Thoracic aorta (tissue), 2 donors: ENCODE measurements at regions not wholly inside any gene's neighbourhood (a gene's known extent, or its start where the extent isn't known, plus 50 kb on each side); places are given as distances from the start of the nearest gene placed in this dataset.
"Not testable (repeated sequence)": the region's sequence is repeated elsewhere in the genome, so short reads cannot be mapped to it uniquely, and the experiment has no call there.

ENCODE experiments used
- ATAC-seq: fragments of 150-250 bp; one replicate; pipeline ENCODE4 v1.8.0; 2017; ENCODE audit warnings: low read depth; ENCODE audit not compliant: insufficient number of reproducible peaks, low FRiP score
- DNase-seq: peaks from one replicate; pipeline ENCODE4 v3.0.0-alpha.2; 2020; ENCODE audit warnings: low spot score
- H3K27ac ChIP-seq, 2 donors: fragments of 200-600 bp; sonication (generic); 1 replicate in 1 of 2; 2 replicates in 1 of 2; pipeline ENCODE4 v1.5.1; 2016; ENCODE audit warnings: mild to moderate bottlenecking in 2 of 2, moderate library complexity in 2 of 2
- H3K27me3 ChIP-seq: fragments of 200-600 bp; sonication (generic); replicated peaks from 2 replicates; pipeline ENCODE4 v1.6.0; 2016; ENCODE audit warnings: mild to moderate bottlenecking; ENCODE audit not compliant: insufficient read depth
- H3K36me3 ChIP-seq: fragments of 200-600 bp; sonication (generic); one replicate; pipeline ENCODE4 v1.5.1; 2016
- H3K4me1 ChIP-seq, 2 donors: fragments of 200-600 bp; sonication (generic); 1 replicate in 1 of 2; 2 replicates in 1 of 2; pipeline versions ENCODE4 v1.5.1 to v1.6.0; 2016; ENCODE audit warnings: low read depth in 2 of 2, mild to moderate bottlenecking in 1 of 2; ENCODE audit not compliant: control insufficient read depth in 1 of 2
- H3K4me3 ChIP-seq: fragments of 200-600 bp; sonication (generic); 2 replicates; pipeline ENCODE4 v1.5.1; 2016; ENCODE audit warnings: mild to moderate bottlenecking
- H3K9me3 ChIP-seq: fragments of 200-600 bp; sonication (generic); 2 replicates; pipeline ENCODE4 v1.5.1; 2016
- TF ChIP-seq, protein P1 (sequence below): fragments of 200-600 bp; sonication (generic); IDR thresholded peaks from one replicate; pipeline ENCODE4 v1.5.1; 2019; ENCODE audit warnings: antibody characterized with exemption

DNA sequence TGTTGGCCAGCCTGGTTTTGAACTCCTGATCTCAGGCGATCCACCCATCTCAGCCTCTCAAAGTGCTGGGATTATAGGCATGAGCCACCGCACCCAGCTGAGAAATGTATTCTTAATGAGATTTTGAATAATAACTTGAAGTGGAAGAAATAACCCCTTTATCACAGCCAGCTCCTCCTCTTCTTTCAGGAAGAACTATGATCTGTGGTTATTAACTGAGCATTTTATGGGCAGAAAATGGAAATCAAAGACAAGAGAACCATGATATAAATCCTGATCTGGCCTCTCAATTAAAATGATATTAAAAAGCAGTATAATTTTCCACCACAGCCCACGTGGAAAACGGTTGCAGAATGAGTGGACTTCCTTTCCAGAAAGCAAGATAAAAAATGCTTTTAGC is 206.6 kb downstream of the PRELID2 start:
- H3K4me3 ChIP-seq = no peak overlapping the region
- H3K36me3 ChIP-seq = no peaks in the 10 kb centered on the region
- TF ChIP-seq, protein P1, sequence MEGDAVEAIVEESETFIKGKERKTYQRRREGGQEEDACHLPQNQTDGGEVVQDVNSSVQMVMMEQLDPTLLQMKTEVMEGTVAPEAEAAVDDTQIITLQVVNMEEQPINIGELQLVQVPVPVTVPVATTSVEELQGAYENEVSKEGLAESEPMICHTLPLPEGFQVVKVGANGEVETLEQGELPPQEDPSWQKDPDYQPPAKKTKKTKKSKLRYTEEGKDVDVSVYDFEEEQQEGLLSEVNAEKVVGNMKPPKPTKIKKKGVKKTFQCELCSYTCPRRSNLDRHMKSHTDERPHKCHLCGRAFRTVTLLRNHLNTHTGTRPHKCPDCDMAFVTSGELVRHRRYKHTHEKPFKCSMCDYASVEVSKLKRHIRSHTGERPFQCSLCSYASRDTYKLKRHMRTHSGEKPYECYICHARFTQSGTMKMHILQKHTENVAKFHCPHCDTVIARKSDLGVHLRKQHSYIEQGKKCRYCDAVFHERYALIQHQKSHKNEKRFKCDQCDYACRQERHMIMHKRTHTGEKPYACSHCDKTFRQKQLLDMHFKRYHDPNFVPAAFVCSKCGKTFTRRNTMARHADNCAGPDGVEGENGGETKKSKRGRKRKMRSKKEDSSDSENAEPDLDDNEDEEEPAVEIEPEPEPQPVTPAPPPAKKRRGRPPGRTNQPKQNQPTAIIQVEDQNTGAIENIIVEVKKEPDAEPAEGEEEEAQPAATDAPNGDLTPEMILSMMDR = no peak
- no peaks in the 10 kb centered on the region for H3K9me3 ChIP-seq
- no peaks in the 10 kb centered on the region for H3K27me3 ChIP-seq
- no peak for ATAC-seq
- no peak overlapping the region for H3K27ac ChIP-seq
- no peak for DNase-seq
- no peaks in the 10 kb centered on the region for H3K4me1 ChIP-seq

DNA sequence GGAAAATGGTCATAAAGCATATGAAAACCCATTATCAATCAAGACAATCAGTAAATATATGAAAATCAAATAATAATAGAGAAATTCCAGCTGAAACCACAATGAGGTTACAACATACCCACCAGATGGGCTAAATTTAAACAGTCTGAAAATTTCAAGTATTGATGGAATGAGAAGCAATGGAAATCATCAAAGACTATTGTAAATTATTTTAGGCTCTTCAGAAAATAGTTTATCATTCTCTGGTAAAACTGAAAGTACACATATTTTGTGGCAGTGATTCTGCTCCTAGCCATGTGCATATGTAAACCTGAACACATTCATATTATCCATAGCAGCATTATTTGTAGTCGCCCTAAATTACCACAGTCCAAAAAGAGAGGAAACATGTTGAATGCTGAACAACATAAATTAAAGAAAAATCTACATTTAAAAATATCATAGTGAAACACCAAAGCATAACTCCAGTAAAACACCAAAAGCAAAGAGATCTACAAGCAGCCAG is 215.3 kb downstream of the PRELID2 start:
- no peaks in the 10 kb centered on the region for H3K4me1 ChIP-seq
- DNase-seq = no peak
- no peak for ATAC-seq
- no peak overlapping the region for H3K27ac ChIP-seq
- H3K9me3 ChIP-seq = no peaks in the 10 kb centered on the region
- H3K36me3 ChIP-seq = no peaks in the 10 kb centered on the region
- TF ChIP-seq, protein P1 = no peak
- H3K27me3 ChIP-seq = no peaks in the 10 kb centered on the region
- H3K4me3 ChIP-seq = no peak overlapping the region

DNA sequence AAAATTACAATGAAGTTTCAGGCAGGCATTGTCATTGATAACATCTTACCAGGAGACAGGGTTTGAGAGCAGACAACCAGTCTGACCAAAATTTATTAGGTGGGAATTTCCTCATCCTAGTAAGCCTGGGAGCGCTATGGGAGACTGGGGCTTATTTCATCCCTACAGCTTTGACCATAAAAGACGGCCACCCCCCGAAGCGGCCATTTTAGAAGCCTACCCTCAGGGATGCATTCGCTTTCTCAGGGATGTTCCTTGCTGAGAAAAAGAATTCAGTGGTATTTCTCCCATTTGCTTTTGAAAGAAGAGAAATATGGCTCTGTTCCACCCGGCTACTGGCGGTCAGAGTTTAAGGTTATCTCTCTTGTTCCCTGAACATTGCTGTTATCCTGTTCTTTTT is 218.4 kb downstream of the PRELID2 start:
- ATAC-seq, DNase-seq: not testable (repeated sequence)

DNA sequence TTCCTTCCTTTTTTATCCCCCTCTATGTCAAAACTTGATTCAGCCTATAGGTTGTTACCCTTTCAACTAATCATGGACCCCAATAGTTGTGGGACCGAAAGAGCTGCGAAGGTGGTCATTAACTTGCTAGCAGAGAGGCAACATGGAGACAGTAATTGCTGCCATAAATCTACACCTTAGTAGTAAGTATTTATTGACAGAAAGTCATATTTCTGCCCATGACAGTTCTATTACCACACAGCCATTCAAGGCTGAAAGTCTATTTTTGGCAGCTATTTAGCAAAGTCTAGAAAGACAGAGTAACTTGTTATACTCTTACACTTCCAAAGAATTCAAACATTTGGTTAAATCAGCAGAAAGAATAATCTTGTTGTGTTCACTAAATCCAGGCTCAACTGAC is 236.2 kb downstream of the PRELID2 start:
- H3K36me3 ChIP-seq = no peaks in the 10 kb centered on the region

More for the DNA sequence above, 218.4 kb downstream of the PRELID2 start:
- not testable (repeated sequence) for H3K27me3 ChIP-seq, H3K4me3 ChIP-seq, H3K9me3 ChIP-seq, H3K4me1 ChIP-seq, H3K27ac ChIP-seq, H3K36me3 ChIP-seq

DNA sequence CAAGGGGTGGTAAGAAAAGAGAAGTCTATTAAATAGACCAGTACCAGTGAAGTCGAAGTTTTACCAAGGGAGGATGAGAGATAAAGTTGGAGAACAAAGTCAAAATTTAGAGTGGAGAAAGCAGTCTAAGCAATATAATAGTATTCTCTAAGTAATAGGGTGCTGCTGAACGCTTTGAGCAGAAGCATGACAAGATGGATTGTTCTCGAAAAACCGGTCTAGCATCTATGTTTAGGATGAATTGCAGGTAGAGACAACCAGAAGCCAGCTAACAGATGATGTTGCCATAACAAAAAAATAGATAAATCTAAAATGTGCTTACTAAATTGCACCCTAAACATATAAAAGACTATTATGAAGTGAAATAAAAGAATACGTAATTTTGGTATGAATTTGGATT is 237.0 kb downstream of the PRELID2 start:
- Histone ChIP-seq H3K36me3 (no peaks in the 10 kb centered on the region), H3K4me1 (no peaks in the 10 kb centered on the region), H3K4me3 (no peak overlapping the region), H3K27ac (no peak overlapping the region), H3K27me3 (no peaks in the 10 kb centered on the region), H3K9me3 (no peaks in the 10 kb centered on the region)
- TF ChIP-seq, protein P1 = no peak
- ATAC-seq = no peak
- no peak for DNase-seq

More for the DNA sequence above, 236.2 kb downstream of the PRELID2 start:
- no peak for ATAC-seq
- no peak overlapping the region for H3K4me3 ChIP-seq
- no peaks in the 10 kb centered on the region for H3K4me1 ChIP-seq
- no peaks in the 10 kb centered on the region for H3K9me3 ChIP-seq
- H3K27ac ChIP-seq = no peak overlapping the region
- H3K27me3 ChIP-seq = no peaks in the 10 kb centered on the region
- TF ChIP-seq, protein P1 = no peak
- no peak for DNase-seq

DNA sequence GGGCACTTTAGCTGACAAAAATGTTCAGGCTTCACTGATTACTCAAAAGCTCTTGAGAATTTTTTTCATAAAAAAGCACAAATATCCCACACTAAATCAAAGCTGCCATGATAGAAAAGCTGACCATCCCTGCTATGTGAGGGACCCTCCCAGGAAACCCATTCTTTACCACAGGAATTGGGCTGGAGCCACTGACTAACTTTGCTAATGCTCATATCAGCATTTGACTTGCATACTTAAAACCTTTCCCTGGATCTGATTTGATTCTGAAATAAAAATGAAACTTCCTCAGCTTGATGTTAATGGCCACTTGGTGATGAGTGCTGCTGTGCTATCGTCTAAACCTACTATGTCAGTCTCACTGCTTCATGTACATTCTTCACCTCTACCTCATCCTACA is 243.6 kb downstream of the PRELID2 start:
- no peak overlapping the region for H3K4me3 ChIP-seq
- ATAC-seq (no peak), DNase-seq (no peak)
- TF ChIP-seq, protein P1 = no peak
- no peaks in the 10 kb centered on the region for H3K27me3 ChIP-seq
- H3K36me3 ChIP-seq = no peaks in the 10 kb centered on the region
- no peaks in the 10 kb centered on the region for H3K9me3 ChIP-seq
- H3K4me1 ChIP-seq = peaks cover 4 to 13% of the 10 kb centered on the region in 2 donors
- H3K27ac ChIP-seq = no peak overlapping the region
